Endothelial cell of hepatic sinusoid (primary cell): ENCODE measurements at regions not wholly inside any gene's neighbourhood (a gene's known extent, or its start where the extent isn't known, plus 50 kb on each side); places are given as distances from the start of the nearest gene placed in this dataset.

ENCODE experiments used
- in situ Hi-C: cut with HindIII; loops from 2 replicates; pipeline ENCODE4 v1.10.0; 2017; ENCODE audit warnings: low sequenced_read_pairs

GRCh38 chr14:84750284-84750683, 779.7 kb upstream of the FLRT2 start:
- in situ Hi-C loops, result no loop called here

GRCh38 chr14:84750763-84751554, 779.0 kb upstream of the FLRT2 start:
- in situ Hi-C loops, result no loop called here

GRCh38 chr14:84751745-84752144, 778.2 kb upstream of the FLRT2 start:
- in situ Hi-C loops, result no loop called here

GRCh38 chr14:84760489-84761126, 769.3 kb upstream of the FLRT2 start:
- in situ Hi-C loops, result no loop called here

- in situ Hi-C loops, result no loop called here
These were observed 762.5 kb upstream of the FLRT2 start for GRCh38 chr14:84767434-84767833.

GRCh38 chr14:84770030-84770429, 759.9 kb upstream of the FLRT2 start:
- in situ Hi-C loops, result no loop called here

- in situ Hi-C loops, result no loop called here
These were observed 752.6 kb upstream of the FLRT2 start for GRCh38 chr14:84777356-84777755.

- in situ Hi-C loops, result no loop called here
These were observed 747.0 kb upstream of the FLRT2 start for GRCh38 chr14:84782902-84783301.

- in situ Hi-C loops, result no loop called here
These were observed 746.4 kb upstream of the FLRT2 start for GRCh38 chr14:84783511-84783910.

- in situ Hi-C loops, result no loop called here
These were observed 743.9 kb upstream of the FLRT2 start for GRCh38 chr14:84785996-84786395.

- in situ Hi-C loops, result no loop called here
These were observed 740.9 kb upstream of the FLRT2 start for GRCh38 chr14:84789012-84789411.

GRCh38 chr14:84792722-84793410, 737.1 kb upstream of the FLRT2 start:
- in situ Hi-C loops, result no loop called here

- in situ Hi-C loops, result no loop called here
These were observed 732.6 kb upstream of the FLRT2 start for GRCh38 chr14:84797326-84797725.

- in situ Hi-C loops, result no loop called here
These were observed 725.5 kb upstream of the FLRT2 start for GRCh38 chr14:84804468-84804867.

GRCh38 chr14:84804895-84805294, 725.0 kb upstream of the FLRT2 start:
- in situ Hi-C loops, result no loop called here

GRCh38 chr14:84806181-84806580, 723.8 kb upstream of the FLRT2 start:
- in situ Hi-C loops, result no loop called here

GRCh38 chr14:84806622-84807021, 723.3 kb upstream of the FLRT2 start:
- in situ Hi-C loops, result no loop called here

- in situ Hi-C loops, result no loop called here
These were observed 722.3 kb upstream of the FLRT2 start for GRCh38 chr14:84807673-84808072.

GRCh38 chr14:84809158-84809557, 720.8 kb upstream of the FLRT2 start:
- in situ Hi-C loops, result no loop called here

GRCh38 chr14:84814391-84814790, 715.6 kb upstream of the FLRT2 start:
- in situ Hi-C loops, result no loop called here

GRCh38 chr14:84819528-84819927, 710.4 kb upstream of the FLRT2 start:
- in situ Hi-C loops, result no loop called here
